Thoracic aorta (tissue), 2 donors: ENCODE measurements at regions not wholly inside any gene's neighbourhood (a gene's known extent, or its start where the extent isn't known, plus 50 kb on each side); places are given as distances from the start of the nearest gene placed in this dataset.
"Not testable (repeated sequence)": the region's sequence is repeated elsewhere in the genome, so short reads cannot be mapped to it uniquely, and the experiment has no call there.

ENCODE experiments used
- ATAC-seq: fragments of 150-250 bp; one replicate; pipeline ENCODE4 v1.8.0; 2017; ENCODE audit warnings: low read depth; ENCODE audit not compliant: insufficient number of reproducible peaks, low FRiP score
- DNase-seq: peaks from one replicate; pipeline ENCODE4 v3.0.0-alpha.2; 2020; ENCODE audit warnings: low spot score
- H3K27ac ChIP-seq, 2 donors: fragments of 200-600 bp; sonication (generic); 1 replicate in 1 of 2; 2 replicates in 1 of 2; pipeline ENCODE4 v1.5.1; 2016; ENCODE audit warnings: mild to moderate bottlenecking in 2 of 2, moderate library complexity in 2 of 2
- H3K27me3 ChIP-seq: fragments of 200-600 bp; sonication (generic); replicated peaks from 2 replicates; pipeline ENCODE4 v1.6.0; 2016; ENCODE audit warnings: mild to moderate bottlenecking; ENCODE audit not compliant: insufficient read depth
- H3K36me3 ChIP-seq: fragments of 200-600 bp; sonication (generic); one replicate; pipeline ENCODE4 v1.5.1; 2016
- H3K4me1 ChIP-seq, 2 donors: fragments of 200-600 bp; sonication (generic); 1 replicate in 1 of 2; 2 replicates in 1 of 2; pipeline versions ENCODE4 v1.5.1 to v1.6.0; 2016; ENCODE audit warnings: low read depth in 2 of 2, mild to moderate bottlenecking in 1 of 2; ENCODE audit not compliant: control insufficient read depth in 1 of 2
- H3K4me3 ChIP-seq: fragments of 200-600 bp; sonication (generic); 2 replicates; pipeline ENCODE4 v1.5.1; 2016; ENCODE audit warnings: mild to moderate bottlenecking
- H3K9me3 ChIP-seq: fragments of 200-600 bp; sonication (generic); 2 replicates; pipeline ENCODE4 v1.5.1; 2016
- CTCF ChIP-seq: fragments of 200-600 bp; sonication (generic); IDR thresholded peaks from one replicate; pipeline ENCODE4 v1.5.1; 2019; ENCODE audit warnings: antibody characterized with exemption

- Histone ChIP-seq H3K36me3 (no peaks in the 10 kb centered on the region), H3K4me1 (no peaks in the 10 kb centered on the region), H3K27me3 (no peaks in the 10 kb centered on the region), H3K27ac (no peak overlapping the region), H3K9me3 (peaks cover 7% of the 10 kb centered on the region), H3K4me3 (no peak overlapping the region)
- DNase-seq (no peak), ATAC-seq (no peak)
- no peak for TF ChIP-seq CTCF
These were observed 487.0 kb downstream of the SUCLG1 start for GRCh38 chr2:83972128-83972527.

GRCh38 chr2:83971547-83971946, 487.5 kb downstream of the SUCLG1 start:
- H3K4me3 ChIP-seq, result no peak overlapping the region
- no peak for ATAC-seq
- no peaks in the 10 kb centered on the region for H3K27me3 ChIP-seq
- H3K4me1 ChIP-seq, result no peaks in the 10 kb centered on the region
- no peak for DNase-seq
- H3K36me3 ChIP-seq, result no peaks in the 10 kb centered on the region
- no peak for TF ChIP-seq CTCF
- peaks cover 7% of the 10 kb centered on the region for H3K9me3 ChIP-seq
- H3K27ac ChIP-seq, result no peak overlapping the region

GRCh38 chr2:83970217-83970929, 488.7 kb downstream of the SUCLG1 start:
- no peaks in the 10 kb centered on the region for H3K36me3 ChIP-seq
- TF ChIP-seq CTCF, result no peak
- no peaks in the 10 kb centered on the region for H3K9me3 ChIP-seq
- DNase-seq, result no peak
- ATAC-seq, result no peak
- H3K27me3 ChIP-seq, result no peaks in the 10 kb centered on the region
- H3K27ac ChIP-seq, result no peak overlapping the region
- no peaks in the 10 kb centered on the region for H3K4me1 ChIP-seq
- no peak overlapping the region for H3K4me3 ChIP-seq

- no peak overlapping the region for H3K4me3 ChIP-seq
- DNase-seq, result no peak
- TF ChIP-seq CTCF, result no peak
- no peaks in the 10 kb centered on the region for H3K4me1 ChIP-seq
- ATAC-seq, result no peak
- H3K27ac ChIP-seq, result no peak overlapping the region
- no peaks in the 10 kb centered on the region for H3K36me3 ChIP-seq
- H3K27me3 ChIP-seq, result no peaks in the 10 kb centered on the region
- H3K9me3 ChIP-seq, result no peaks in the 10 kb centered on the region
These were observed 490.0 kb downstream of the SUCLG1 start for GRCh38 chr2:83969085-83969484.

- Histone ChIP-seq H3K9me3 (no peaks in the 10 kb centered on the region), H3K36me3 (no peaks in the 10 kb centered on the region), H3K4me1 (no peaks in the 10 kb centered on the region), H3K27me3 (no peaks in the 10 kb centered on the region), H3K27ac (no peak overlapping the region), H3K4me3 (no peak overlapping the region)
- TF ChIP-seq CTCF, result no peak
- no peak for DNase-seq
- no peak for ATAC-seq
These were observed 491.2 kb downstream of the SUCLG1 start for GRCh38 chr2:83967854-83968253.

GRCh38 chr2:83966946-83967345, 492.1 kb downstream of the SUCLG1 start:
- not testable (repeated sequence) for H3K27me3 ChIP-seq, H3K27ac ChIP-seq, H3K36me3 ChIP-seq, ATAC-seq, H3K4me1 ChIP-seq, H3K4me3 ChIP-seq, H3K9me3 ChIP-seq, DNase-seq
